ENCODE measurements at regions not wholly inside any gene's neighbourhood (a gene's known extent, or its start where the extent isn't known, plus 50 kb on each side); places are given as distances from the start of the nearest gene placed in this dataset.

DNA sequence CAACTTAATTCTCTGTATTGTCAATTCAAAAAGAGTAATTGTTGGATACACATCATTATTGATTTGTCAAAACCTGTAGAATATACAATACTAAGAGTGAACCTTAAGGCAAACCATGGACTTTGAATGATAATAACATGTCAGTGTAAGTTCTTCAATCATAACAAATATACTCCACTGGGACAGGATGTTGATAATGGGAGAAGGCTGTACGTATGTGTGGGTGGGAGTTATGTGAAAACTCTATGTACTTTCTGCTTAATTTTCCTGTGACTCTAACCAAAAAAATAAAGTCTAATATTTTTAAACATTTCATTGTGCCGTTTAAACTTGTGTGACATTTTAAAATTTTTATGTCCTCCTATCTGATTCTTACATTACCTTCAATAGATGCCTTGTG is 526.7 kb downstream of the SUCLA2 start:
- TF ChIP-seq POLR2AphosphoS5 (IDR thresholded peaks at IDR 0.05; ENCODE audit: insufficient read depth, low read depth, low read length) = no peak
- no peak for TF ChIP-seq EZH2 (IDR thresholded peaks at IDR 0.05; ENCODE audit: borderline replicate concordance, low read depth, low read length, severe bottlenecking)
- no peak for TF ChIP-seq JUN (IDR thresholded peaks at IDR 0.05; ENCODE audit: borderline replicate concordance, insufficient read depth, insufficient read length, low read depth)
- TF ChIP-seq, protein P1, sequence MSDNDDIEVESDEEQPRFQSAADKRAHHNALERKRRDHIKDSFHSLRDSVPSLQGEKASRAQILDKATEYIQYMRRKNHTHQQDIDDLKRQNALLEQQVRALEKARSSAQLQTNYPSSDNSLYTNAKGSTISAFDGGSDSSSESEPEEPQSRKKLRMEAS (IDR thresholded peaks at IDR 0.05; ENCODE audit: insufficient read depth, insufficient read length) = no peak
- TF ChIP-seq, protein P2, sequence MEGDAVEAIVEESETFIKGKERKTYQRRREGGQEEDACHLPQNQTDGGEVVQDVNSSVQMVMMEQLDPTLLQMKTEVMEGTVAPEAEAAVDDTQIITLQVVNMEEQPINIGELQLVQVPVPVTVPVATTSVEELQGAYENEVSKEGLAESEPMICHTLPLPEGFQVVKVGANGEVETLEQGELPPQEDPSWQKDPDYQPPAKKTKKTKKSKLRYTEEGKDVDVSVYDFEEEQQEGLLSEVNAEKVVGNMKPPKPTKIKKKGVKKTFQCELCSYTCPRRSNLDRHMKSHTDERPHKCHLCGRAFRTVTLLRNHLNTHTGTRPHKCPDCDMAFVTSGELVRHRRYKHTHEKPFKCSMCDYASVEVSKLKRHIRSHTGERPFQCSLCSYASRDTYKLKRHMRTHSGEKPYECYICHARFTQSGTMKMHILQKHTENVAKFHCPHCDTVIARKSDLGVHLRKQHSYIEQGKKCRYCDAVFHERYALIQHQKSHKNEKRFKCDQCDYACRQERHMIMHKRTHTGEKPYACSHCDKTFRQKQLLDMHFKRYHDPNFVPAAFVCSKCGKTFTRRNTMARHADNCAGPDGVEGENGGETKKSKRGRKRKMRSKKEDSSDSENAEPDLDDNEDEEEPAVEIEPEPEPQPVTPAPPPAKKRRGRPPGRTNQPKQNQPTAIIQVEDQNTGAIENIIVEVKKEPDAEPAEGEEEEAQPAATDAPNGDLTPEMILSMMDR (IDR thresholded peaks at IDR 0.05; ENCODE audit: extremely low read depth in 1 of 2, insufficient read depth in 1 of 2, low read depth in 1 of 2, low read length in 2 of 2) = no peak
- TF ChIP-seq POLR2A (IDR thresholded peaks at IDR 0.05; ENCODE audit: low read depth, low read length) = no peak
- TF ChIP-seq FOS (IDR thresholded peaks at IDR 0.05; ENCODE audit: borderline replicate concordance, insufficient read depth, low read length) = no peak
- TF ChIP-seq GATA2 (IDR thresholded peaks at IDR 0.05; ENCODE audit: insufficient read depth, insufficient read length, low read depth, low read length) = no peak
- no peak for TF ChIP-seq MYC (IDR thresholded peaks at IDR 0.05; ENCODE audit: low read depth, low read length)
- no TSS peak for BruUV-seq (replicated peaks)
- Histone ChIP-seq H3K9ac (replicated peaks; ENCODE audit: extremely low read depth, insufficient read depth, low read length) (no peak overlapping the region), H3K4me1 (ENCODE audit: control insufficient read depth, extremely low read depth, insufficient read depth, low read length) (no peaks in the 10 kb centered on the region), H3K27me3 (ENCODE audit: control insufficient read depth in 2 of 2, insufficient read depth in 2 of 2, low read length in 2 of 2) (no peaks in the 10 kb centered on the region), H4K20me1 (replicated peaks; ENCODE audit: control insufficient read depth, extremely low read depth, insufficient read depth, low read length) (no peaks in the 10 kb centered on the region), H3K9me3 (replicated peaks; ENCODE audit: control insufficient read depth, insufficient read depth, low read length) (peaks cover 5% of the 10 kb centered on the region), H3K4me3 (replicated peaks in 1 of 3; ENCODE audit: insufficient read depth in 1 of 3, low read depth in 1 of 3, low read length in 3 of 3) (no peak overlapping the region), H3K36me3 (ENCODE audit: control insufficient read depth in 2 of 2, extremely low read depth in 1 of 2, insufficient read depth in 2 of 2, low read length in 2 of 2) (no peaks in the 10 kb centered on the region), H2AFZ (ENCODE audit: low read depth, low read length) (no peak overlapping the region), H3K79me2 (ENCODE audit: control insufficient read depth, insufficient read depth, low read length) (no peaks in the 10 kb centered on the region), H3K9me1 (replicated peaks; ENCODE audit: control insufficient read depth, extremely low read depth, insufficient read depth, low read length) (no peaks in the 10 kb centered on the region), H3K27ac (ENCODE audit: insufficient read depth, low read depth, low read length) (no peak overlapping the region), H3K4me2 (ENCODE audit: insufficient read depth, low read length) (no peak overlapping the region)
- dilution Hi-C loops (cut with MboI; ENCODE audit: extremely low pct_ligation_motif_present, low sequenced_read_pairs) (no loop called here), intact Hi-C loops (cut with micrococcal nuclease) (no loop called here)
- POLR2A ChIA-PET = no interaction called here
- FAIRE-seq = no peak
- no peak for DNase-seq (ENCODE audit: low read depth, low spot score)
- CTCF ChIA-PET = no interaction called here
